Panc1 (cell line): ENCODE measurements at regions not wholly inside any gene's neighbourhood (a gene's known extent, or its start where the extent isn't known, plus 50 kb on each side); places are given as distances from the start of the nearest gene placed in this dataset.

ENCODE experiments used
- ATAC-seq: fragments of 200-7000 bp; cut with Tn5 transposase; 2 replicates; pipeline ENCODE4 v1.9.1; 2020; ENCODE audit warnings: mild to moderate bottlenecking, moderate library complexity
- BruUV-seq: library from RNA; stranded (reverse); fragments of 400-500 nt; replicated peaks from 2 replicates; lab custom pipeline; 2021; lab: Mats Ljungman, UMichigan
- CTCF ChIA-PET: fragments of 300-600 bp; sonication (Branson Sonifier 250); formaldehyde crosslinking; loops from one replicate; lab custom pipeline; 2022; ENCODE audit warnings: antibody characterized with exemption; lab: Charles Lee
- POLR2A ChIA-PET: fragments of 300-600 bp; sonication (Branson Sonifier 250); formaldehyde crosslinking; loops from one replicate; lab custom pipeline; 2022; ENCODE audit warnings: antibody characterized with exemption; lab: Charles Lee
- DNase-seq: peaks from one replicate; pipeline ENCODE4 v3.0.0-alpha.2; 2010; ENCODE audit warnings: low read depth, low spot score
- H3K27ac ChIP-seq: 2 replicates; pipeline ENCODE4 v1.5.1; 2011; ENCODE audit warnings: mild to moderate bottlenecking, low read length, inconsistent platforms
- H3K27me3 ChIP-seq: fragments of 200-500 bp; sonication (Bioruptor generic); 2 replicates; pipeline ENCODE4 v1.6.0; 2014; ENCODE audit warnings: low read length, inconsistent platforms; ENCODE audit not compliant: control insufficient read depth, insufficient read depth
- H3K36me3 ChIP-seq: fragments of 200-500 bp; sonication (Bioruptor generic); 2 replicates; pipeline ENCODE4 v1.5.1; 2014; ENCODE audit warnings: inconsistent platforms, mild to moderate bottlenecking, low read length, moderate library complexity; ENCODE audit not compliant: control insufficient read depth, insufficient read depth
- H3K4me1 ChIP-seq: 2 replicates; pipeline ENCODE4 v1.5.1; 2011; ENCODE audit warnings: inconsistent platforms, mild to moderate bottlenecking, low read length, moderate library complexity; ENCODE audit not compliant: control insufficient read depth, insufficient read depth
- H3K4me3 ChIP-seq, 2 experiments: 2 replicates each; pipeline ENCODE4 v1.5.1; 2011 to 2012; ENCODE audit warnings: low read depth in 2 of 2, low read length in 2 of 2, mild to moderate bottlenecking in 2 of 2, inconsistent platforms in 1 of 2, moderate library complexity in 1 of 2
- H3K9me3 ChIP-seq: fragments of 200-500 bp; sonication (Bioruptor generic); 2 replicates; pipeline ENCODE4 v1.5.1; 2014; ENCODE audit warnings: low read depth, mild to moderate bottlenecking, inconsistent platforms, low read length, moderate library complexity; ENCODE audit not compliant: control insufficient read depth, insufficient read depth
- CTCF ChIP-seq: fragments of 450-650 bp; IDR thresholded peaks from 2 replicates; pipeline ENCODE4 v1.5.1; 2017; ENCODE audit warnings: mild to moderate bottlenecking
- POLR2AphosphoS5 ChIP-seq: IDR thresholded peaks from 2 replicates; pipeline ENCODE4 v1.6.1; 2012; ENCODE audit warnings: mild to moderate bottlenecking, low read depth, low read length, moderate library complexity
- REST ChIP-seq, 2 experiments: IDR thresholded peaks; 2 replicates each; pipeline ENCODE4 v1.6.1; 2011 to 2012; ENCODE audit warnings: low read depth in 2 of 2, control low read depth in 1 of 2, low read length in 1 of 2, mild to moderate bottlenecking in 1 of 2, moderate library complexity in 1 of 2; ENCODE audit not compliant: insufficient read depth in 1 of 2
- SIN3A ChIP-seq: IDR thresholded peaks from 2 replicates; pipeline ENCODE4 v1.6.1; 2012; ENCODE audit warnings: low read depth, mild to moderate bottlenecking, low read length, moderate library complexity, borderline replicate concordance; ENCODE audit not compliant: insufficient read depth
- TCF7L2 ChIP-seq: IDR thresholded peaks from 2 replicates; pipeline ENCODE4 v1.6.1; 2011; ENCODE audit warnings: mild to moderate bottlenecking, low read depth, low read length, inconsistent platforms
- in situ Hi-C: cut with HindIII; loops from 2 replicates; pipeline ENCODE4 v1.10.0; 2016; ENCODE audit warnings: low sequenced_read_pairs, low pct_unique_long_range_greater_than_20kb
- intact Hi-C: fragments of 100-400 bp; cut with micrococcal nuclease; formaldehyde crosslinking; loops from one replicate; pipeline ENCODE4 v1.10.0; 2022; ENCODE audit not compliant: unreplicated experiment

GRCh38 chr6:51387907-51388306 is 569.2 kb downstream of the TFAP2B start:
- no peak overlapping the region for H3K27ac ChIP-seq
- no peak overlapping the region for H3K4me3 ChIP-seq
- POLR2A ChIA-PET = no interaction called here
- no TSS peak for BruUV-seq
- no peak for ATAC-seq
- H3K9me3 ChIP-seq = no peaks in the 10 kb centered on the region
- H3K4me1 ChIP-seq = no peaks in the 10 kb centered on the region
- intact Hi-C loops = no loop called here
- H3K36me3 ChIP-seq = no peaks in the 10 kb centered on the region
- TF ChIP-seq TCF7L2 (no peak), SIN3A (no peak), REST (IDR thresholded peaks at IDR 0.05; ENCODE audit: insufficient read depth in 1 of 2, low read depth in 2 of 2, low read length in 1 of 2) (no peak), CTCF (no peak), POLR2AphosphoS5 (no peak)
- CTCF ChIA-PET = no interaction called here
- in situ Hi-C loops = no loop called here
- no peaks in the 10 kb centered on the region for H3K27me3 ChIP-seq
- no peak for DNase-seq

GRCh38 chr6:51394061-51394460 is 575.4 kb downstream of the TFAP2B start:
- in situ Hi-C loops (no loop called here), intact Hi-C loops (no loop called here)
- TF ChIP-seq POLR2AphosphoS5 (no peak), REST (IDR thresholded peaks at IDR 0.05; ENCODE audit: insufficient read depth in 1 of 2, low read depth in 2 of 2, low read length in 1 of 2) (no peak), SIN3A (no peak), CTCF (no peak), TCF7L2 (no peak)
- Histone ChIP-seq H3K4me1 (no peaks in the 10 kb centered on the region; the same call in 1 of the 2 replicates), H3K9me3 (no peaks in the 10 kb centered on the region), H3K36me3 (no peaks in the 10 kb centered on the region), H3K27ac (no peak overlapping the region), H3K27me3 (no peaks in the 10 kb centered on the region), H3K4me3 (no peak overlapping the region)
- ChIA-PET CTCF (no interaction called here), POLR2A (no interaction called here)
- DNase-seq = no peak
- no TSS peak for BruUV-seq
- no peak for ATAC-seq
